CD4-positive, alpha-beta T cell (primary cell): ENCODE measurements at regions not wholly inside any gene's neighbourhood (a gene's known extent, or its start where the extent isn't known, plus 50 kb on each side); places are given as distances from the start of the nearest gene placed in this dataset.

Experiments used
- ATAC-seq: fragments of 200-7000 bp; cut with Tn5 transposase; one replicate; pipeline ENCODE4 v1.10.0; 2022; ENCODE audit warnings: mild to moderate bottlenecking; ENCODE audit not compliant: poor library complexity
- CTCF ChIA-PET: fragments of 350-600 bp; sonication (Branson Sonifier 250); formaldehyde crosslinking; loops from one replicate; lab custom pipeline; 2021; ENCODE audit warnings: antibody characterized with exemption, inconsistent platforms; lab: Charles Lee
- POLR2A ChIA-PET: fragments of 350-600 bp; sonication (Branson Sonifier 250); formaldehyde crosslinking; loops from one replicate; lab custom pipeline; 2021; ENCODE audit warnings: antibody characterized with exemption, inconsistent platforms; lab: Charles Lee
- DNase-seq, 14 experiments: peaks; one replicate each; pipeline ENCODE4 v3.0.0-alpha.2; 2013 to 2020; ENCODE audit warnings: mixed read lengths in 2 of 14
- H3K27ac ChIP-seq, 2 donors: one replicate each; pipeline versions ENCODE4 v1.5.1 to v1.7.0; 2013; ENCODE audit warnings: low read length in 2 of 2, low read depth in 1 of 2, mild to moderate bottlenecking in 1 of 2
- H3K27me3 ChIP-seq, 2 experiments: 1 replicate in 1 of 2; 2 replicates in 1 of 2; pipeline versions ENCODE4 v1.6.1 to v1.7.0; 2013; ENCODE audit warnings: low read length in 2 of 2, control low read depth in 1 of 2, mild to moderate bottlenecking in 1 of 2, moderate library complexity in 1 of 2; ENCODE audit not compliant: insufficient read depth in 2 of 2, control insufficient read depth in 1 of 2
- H3K36me3 ChIP-seq: one replicate; pipeline ENCODE4 v1.6.1; 2013; ENCODE audit warnings: low read length, control low read depth; ENCODE audit not compliant: insufficient read depth
- H3K4me1 ChIP-seq: one replicate; pipeline ENCODE4 v1.6.1; 2013; ENCODE audit warnings: low read length, control low read depth; ENCODE audit not compliant: insufficient read depth
- H3K4me3 ChIP-seq: one replicate; pipeline ENCODE4 v1.5.1; 2013; ENCODE audit warnings: mild to moderate bottlenecking, low read length, moderate library complexity
- H3K9me3 ChIP-seq, 2 experiments: 1 replicate in 1 of 2; 2 replicates in 1 of 2; pipeline versions ENCODE4 v1.6.1 to v1.7.0; 2013; ENCODE audit warnings: low read length in 2 of 2, mild to moderate bottlenecking in 2 of 2, control low read depth in 1 of 2, moderate library complexity in 1 of 2; ENCODE audit not compliant: control insufficient read depth in 1 of 2, insufficient read depth in 1 of 2
- H3K27ac Mint-ChIP-seq: one replicate; pipeline ENCODE4 v1.8.0; 2020; ENCODE audit warnings: mixed read lengths
- H3K27me3 Mint-ChIP-seq: one replicate; pipeline ENCODE4 v1.8.0; 2021; ENCODE audit warnings: mixed read lengths
- H3K36me3 Mint-ChIP-seq: one replicate; pipeline ENCODE4 v1.8.0; 2021; ENCODE audit warnings: low read depth, mixed read lengths
- H3K4me1 Mint-ChIP-seq: one replicate; pipeline ENCODE4 v1.8.0; 2021; ENCODE audit warnings: low read depth, mixed read lengths
- H3K4me3 Mint-ChIP-seq: one replicate; pipeline ENCODE4 v1.8.0; 2020; ENCODE audit warnings: mild to moderate bottlenecking, mixed read lengths
- H3K9me3 Mint-ChIP-seq: one replicate; pipeline ENCODE4 v1.8.0; 2020; ENCODE audit warnings: mixed read lengths
- CTCF ChIP-seq: fragments of 200-600 bp; IDR thresholded peaks from one replicate; pipeline ENCODE4 v1.8.0; 2022; ENCODE audit warnings: antibody characterized with exemption, mild to moderate bottlenecking
- intact Hi-C, 2 experiments: fragments of 100-400 bp; cut with DNase I in 1 of 2; cut with micrococcal nuclease in 1 of 2; formaldehyde crosslinking; loops; one replicate each; pipeline versions ENCODE4 v1.15.1 to v1.9.0; 2023 to 2025; cut with DNase I, micrococcal nuclease

- Mint-ChIP-seq H3K4me1 (no peaks in the 10 kb centered on the region), H3K36me3 (no peaks in the 10 kb centered on the region), H3K4me3 (no peak overlapping the region), H3K27ac (no peak overlapping the region), H3K27me3 (peaks cover 79% of the 10 kb centered on the region), H3K9me3 (no peaks in the 10 kb centered on the region)
- Histone ChIP-seq H3K4me1 (no peaks in the 10 kb centered on the region), H3K4me3 (no peak overlapping the region), H3K27me3 (peaks cover 9 to 13% of the 10 kb centered on the region in 2 experiments), H3K9me3 (peaks cover 0 to 14% of the 10 kb centered on the region in 2 experiments), H3K27ac (no peak overlapping the region), H3K36me3 (no peaks in the 10 kb centered on the region)
- no peak for DNase-seq
- CTCF ChIA-PET, result no interaction called here
- ATAC-seq, result no peak
- intact Hi-C loops, result no loop called here
- TF ChIP-seq CTCF, result no peak
- POLR2A ChIA-PET, result no interaction called here
Observed at GRCh38 chr12:125197326-125197725, 132.1 kb downstream of the AACS start.

GRCh38 chr12:125198652-125199051, 133.4 kb downstream of the AACS start:
- Histone ChIP-seq H3K4me3 (no peak overlapping the region), H3K27ac (no peak overlapping the region), H3K4me1 (no peaks in the 10 kb centered on the region), H3K27me3 (peaks cover 9 to 13% of the 10 kb centered on the region in 2 experiments), H3K36me3 (no peaks in the 10 kb centered on the region), H3K9me3 (peaks cover 0 to 16% of the 10 kb centered on the region in 2 experiments)
- Mint-ChIP-seq H3K36me3 (no peaks in the 10 kb centered on the region), H3K9me3 (no peaks in the 10 kb centered on the region), H3K4me3 (no peak overlapping the region), H3K27ac (no peak overlapping the region), H3K27me3 (peaks cover 68% of the 10 kb centered on the region), H3K4me1 (no peaks in the 10 kb centered on the region)
- POLR2A ChIA-PET, result no interaction called here
- ATAC-seq (no peak), DNase-seq (no peak)
- CTCF ChIA-PET, result no interaction called here
- no peak for TF ChIP-seq CTCF
- intact Hi-C loops, result no loop called here

GRCh38 chr12:125201090-125201489, 135.9 kb downstream of the AACS start:
- H3K27me3 ChIP-seq, result peaks cover 3 to 7% of the 10 kb centered on the region in 2 experiments
- Mint-ChIP-seq H3K4me1 (no peaks in the 10 kb centered on the region), H3K27me3 (peaks cover 48% of the 10 kb centered on the region), H3K4me3 (no peak overlapping the region), H3K27ac (no peak overlapping the region), H3K36me3 (no peaks in the 10 kb centered on the region), H3K9me3 (no peaks in the 10 kb centered on the region)
- no peak overlapping the region for H3K27ac ChIP-seq
- POLR2A ChIA-PET, result no interaction called here
- CTCF ChIA-PET, result no interaction called here
- ATAC-seq, result no peak
- H3K36me3 ChIP-seq, result no peaks in the 10 kb centered on the region
- no peaks in the 10 kb centered on the region for H3K4me1 ChIP-seq
- no peak for TF ChIP-seq CTCF
- peaks cover 0 to 6% of the 10 kb centered on the region in 2 experiments for H3K9me3 ChIP-seq
- no peak for DNase-seq
- H3K4me3 ChIP-seq, result no peak overlapping the region
- intact Hi-C loops, result no loop called here
